GM12878 (cell line): ENCODE measurements at regions not wholly inside any gene's neighbourhood (a gene's known extent, or its start where the extent isn't known, plus 50 kb on each side); places are given as distances from the start of the nearest gene placed in this dataset.

Experiments used
- ATAC-seq: fragments of 200-7000 bp; cut with Tn5 transposase; 3 replicates; pipeline ENCODE4 v1.9.1; 2020; ENCODE audit warnings: mild to moderate bottlenecking, moderate library complexity
- BruUV-seq: library from RNA; stranded (reverse); fragments of 400-500 nt; replicated peaks from 2 replicates; lab custom pipeline; 2021; lab: Mats Ljungman, UMichigan
- CTCF ChIA-PET: fragments of 300-600 bp; sonication (Branson Sonifier 250); formaldehyde crosslinking; extraction: SDS; loops from one replicate; lab custom pipeline; 2021; ENCODE audit warnings: inconsistent platforms; lab: Yijun Ruan, JAX
- POLR2A ChIA-PET: fragments of 350-600 bp; formaldehyde crosslinking; extraction: SDS; loops from one replicate; lab custom pipeline; 2021; ENCODE audit warnings: inconsistent platforms; lab: Charles Lee
- RAD21 ChIA-PET: fragments of 300-600 bp; sonication (Branson Sonifier 250); formaldehyde crosslinking; loops from one replicate; lab custom pipeline; 2023; ENCODE audit warnings: antibody characterized with exemption; ENCODE audit not compliant: unreplicated experiment; lab: Charles Lee
- SMC1A ChIA-PET: fragments of 300-600 bp; sonication (Branson Sonifier 250); formaldehyde crosslinking; loops from one replicate; lab custom pipeline; 2023; ENCODE audit not compliant: unreplicated experiment, uncharacterized antibody; lab: Charles Lee
- DNase-seq: peaks from one replicate; pipeline ENCODE4 v3.0.0-alpha.2; 2011; ENCODE audit warnings: low read depth, low spot score
- FAIRE-seq: peaks from 3 replicates; lab custom pipeline; 2011; peaks lifted over from hg19 to GRCh38; lab: Jason Lieb, UNC
- H2AFZ ChIP-seq: 2 replicates; pipeline ENCODE4 v1.6.0; 2011; ENCODE audit warnings: low read depth, low read length, control low read depth; ENCODE audit not compliant: control insufficient read depth
- H3K27ac ChIP-seq: 2 replicates; pipeline ENCODE4 v1.5.1; 2011; ENCODE audit warnings: control low read depth; ENCODE audit not compliant: control insufficient read depth, insufficient read depth
- H3K27me3 ChIP-seq, 2 experiments: replicated peaks in 1 of 2; 2 replicates each; pipeline versions ENCODE4 v1.6.0 to v1.6.1; 2011; ENCODE audit warnings: low read length in 1 of 2; ENCODE audit not compliant: control insufficient read depth in 2 of 2, insufficient read depth in 2 of 2
- H3K36me3 ChIP-seq, 2 experiments: 2 replicates each; pipeline ENCODE4 v1.5.1; 2011; ENCODE audit warnings: low read length in 1 of 2; ENCODE audit not compliant: control insufficient read depth in 2 of 2, insufficient read depth in 2 of 2
- H3K4me1 ChIP-seq: 2 replicates; pipeline ENCODE4 v1.6.1; 2011; ENCODE audit warnings: mild to moderate bottlenecking, low read length, moderate library complexity, mixed read lengths; ENCODE audit not compliant: control insufficient read depth, insufficient read depth
- H3K4me2 ChIP-seq: 2 replicates; pipeline ENCODE4 v1.6.0; 2011; ENCODE audit warnings: control low read depth; ENCODE audit not compliant: control insufficient read depth, insufficient read depth
- H3K4me3 ChIP-seq: fragments of 200-600 bp; sonication (generic); 2 replicates; pipeline ENCODE4 v1.5.1; 2016
- H3K79me2 ChIP-seq: 2 replicates; pipeline ENCODE4 v1.6.0; 2011; ENCODE audit warnings: low read length; ENCODE audit not compliant: control insufficient read depth, insufficient read depth
- H3K9ac ChIP-seq: 2 replicates; pipeline ENCODE4 v1.8.0; 2011; ENCODE audit warnings: low read length, control low read depth, mixed read lengths; ENCODE audit not compliant: control insufficient read depth, insufficient read depth
- H3K9me3 ChIP-seq: replicated peaks from 3 replicates; pipeline ENCODE4 v1.5.1; 2011; ENCODE audit warnings: mild to moderate bottlenecking, low read length; ENCODE audit not compliant: control insufficient read depth, insufficient read depth
- H4K20me1 ChIP-seq: 2 replicates; pipeline ENCODE4 v1.6.0; 2011; ENCODE audit not compliant: control insufficient read depth, insufficient read depth
- CBX3 ChIP-seq: fragments of 200-600 bp; sonication (generic); IDR thresholded peaks from 2 replicates; pipeline ENCODE4 v1.6.1; 2016; ENCODE audit warnings: low read depth, borderline replicate concordance
- EP300 ChIP-seq, 2 experiments: fragments of 150-350 bp in 1 of 2; IDR thresholded peaks; 2 replicates each; pipeline ENCODE4 v1.6.1; 2011 to 2012; ENCODE audit warnings: low read depth in 2 of 2, low read length in 2 of 2, borderline replicate concordance in 1 of 2, improper control_type of control experiment in 1 of 2, inconsistent platforms in 1 of 2; ENCODE audit not compliant: control insufficient read depth in 1 of 2
- GABPA ChIP-seq: IDR thresholded peaks from 2 replicates; pipeline ENCODE4 v1.6.1; 2014; ENCODE audit warnings: antibody characterized with exemption, low read depth, mild to moderate bottlenecking, inconsistent platforms
- MXI1 ChIP-seq: fragments of 150-350 bp; IDR thresholded peaks from 2 replicates; pipeline ENCODE4 v1.6.1; 2011; ENCODE audit warnings: low read depth, mild to moderate bottlenecking, inconsistent platforms, low read length, improper control_type of control experiment
- PRDM15 ChIP-seq: fragments of 450-650 bp; formaldehyde crosslinking; IDR thresholded peaks from 2 replicates; pipeline ENCODE4 v1.4.0; 2020; ENCODE audit warnings: mild to moderate bottlenecking, moderate library complexity
- SPI1 ChIP-seq: IDR thresholded peaks from 2 replicates; pipeline ENCODE4 v1.6.1; 2011; ENCODE audit warnings: low read depth, mild to moderate bottlenecking, low read length, moderate library complexity, borderline replicate concordance; ENCODE audit not compliant: insufficient read depth
- WRNIP1 ChIP-seq: IDR thresholded peaks from 2 replicates; pipeline ENCODE4 v1.6.1; 2011; ENCODE audit warnings: low read depth, low read length, improper control_type of control experiment, borderline replicate concordance
- ZNF274 ChIP-seq: IDR thresholded peaks from one replicate; pipeline ENCODE4 v1.8.0; 2011; ENCODE audit not compliant: insufficient read length, insufficient read depth
- WGBS: methylation state at CpG from one replicate; pipeline ENCODE4 v1.1.6; 2016; ENCODE audit warnings: low lambda C conversion rate; ENCODE audit not compliant: insufficient replicate concordance, insufficient coverage; ENCODE audit errors: missing lambda C conversion rate; 5-methylcytosine and 5-hydroxymethylcytosine counted together
- in situ Hi-C: fragments of 300-500 bp; cut with MboI; formaldehyde crosslinking; loops from 9 replicates; pipeline ENCODE4 v1.14.3; 2018; ENCODE audit warnings: mixed read lengths
- intact Hi-C: fragments of 100-400 bp; cut with micrococcal nuclease; formaldehyde crosslinking; loops from one replicate; pipeline ENCODE4 v1.14.2; 2022; ENCODE audit not compliant: unreplicated experiment
- TF ChIP-seq, protein P1 (sequence below): IDR thresholded peaks from 2 replicates; pipeline ENCODE4 v1.6.1; 2012; ENCODE audit warnings: improper control_type of control experiment, low read depth, low read length; ENCODE audit not compliant: insufficient replicate concordance

GRCh38 chr4:110396963-110397362, 79.0 kb upstream of the ENPEP start:
- FAIRE-seq, result no peak
- no peaks in the 10 kb centered on the region for H4K20me1 ChIP-seq
- ChIA-PET CTCF (no interaction called here), POLR2A (no interaction called here), RAD21 (no interaction called here), SMC1A (no interaction called here)
- no peaks in the 10 kb centered on the region for H3K9me3 ChIP-seq
- 61% methylated on average over 2 of the region's 2 CpGs for WGBS
- H3K36me3 ChIP-seq, result no peaks in the 10 kb centered on the region
- H3K4me1 ChIP-seq, result no peaks in the 10 kb centered on the region
- no peak overlapping the region for H3K4me3 ChIP-seq
- H3K9ac ChIP-seq, result no peak overlapping the region
- H3K4me2 ChIP-seq, result no peak overlapping the region
- H2AFZ ChIP-seq, result no peak overlapping the region
- intact Hi-C loops, result no loop called here
- in situ Hi-C loops, result no loop called here
- H3K27me3 ChIP-seq, result no peaks in the 10 kb centered on the region
- H3K79me2 ChIP-seq, result no peaks in the 10 kb centered on the region
- no TSS peak for BruUV-seq
- H3K27ac ChIP-seq, result no peak overlapping the region
- DNase-seq, result no peak
- no peak for TF ChIP-seq CBX3
- no peak for ATAC-seq

DNA sequence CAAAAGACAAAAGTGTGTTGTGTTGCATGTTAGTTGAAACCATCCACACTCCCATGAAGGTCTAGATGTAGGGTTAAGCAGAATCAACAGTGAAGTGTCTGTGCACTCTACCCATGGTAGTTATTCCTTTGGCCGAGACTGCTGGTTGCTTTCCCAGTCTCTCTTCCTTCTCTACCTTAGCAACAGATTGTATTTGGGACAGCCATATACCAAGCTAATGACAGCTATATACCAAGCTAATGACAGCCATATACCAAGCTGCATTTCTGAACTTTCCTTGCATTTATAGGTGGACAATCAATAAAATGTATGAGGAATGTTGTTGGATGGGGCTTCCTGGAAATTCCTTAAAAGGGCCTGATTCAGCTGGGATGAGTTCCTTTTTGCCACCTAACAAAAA, 80.5 kb upstream of the ENPEP start:
- Histone ChIP-seq H3K27me3 (no peaks in the 10 kb centered on the region), H3K4me2 (no peak overlapping the region), H3K9me3 (no peaks in the 10 kb centered on the region), H3K4me3 (no peak overlapping the region), H3K36me3 (no peaks in the 10 kb centered on the region), H3K4me1 (no peaks in the 10 kb centered on the region), H3K9ac (no peak overlapping the region), H4K20me1 (no peaks in the 10 kb centered on the region), H3K27ac (no peak overlapping the region), H2AFZ (no peak overlapping the region), H3K79me2 (no peaks in the 10 kb centered on the region)
- RAD21 ChIA-PET, result no interaction called here
- FAIRE-seq (no peak), ATAC-seq (no peak), DNase-seq (no peak)
- in situ Hi-C loops (no loop called here), intact Hi-C loops (no loop called here)
- CTCF ChIA-PET, result no interaction called here
- POLR2A ChIA-PET, result no interaction called here
- 86% methylated on average over 1 of the region's 1 CpG for WGBS
- no TSS peak for BruUV-seq
- SMC1A ChIA-PET, result no interaction called here
- no peak for TF ChIP-seq EP300 (IDR thresholded peaks at IDR 0.05; ENCODE audit: borderline replicate concordance in 1 of 2, control insufficient read depth in 1 of 2, low read depth in 2 of 2, low read length in 2 of 2)
- no peak for TF ChIP-seq GABPA
- TF ChIP-seq, protein P1, sequence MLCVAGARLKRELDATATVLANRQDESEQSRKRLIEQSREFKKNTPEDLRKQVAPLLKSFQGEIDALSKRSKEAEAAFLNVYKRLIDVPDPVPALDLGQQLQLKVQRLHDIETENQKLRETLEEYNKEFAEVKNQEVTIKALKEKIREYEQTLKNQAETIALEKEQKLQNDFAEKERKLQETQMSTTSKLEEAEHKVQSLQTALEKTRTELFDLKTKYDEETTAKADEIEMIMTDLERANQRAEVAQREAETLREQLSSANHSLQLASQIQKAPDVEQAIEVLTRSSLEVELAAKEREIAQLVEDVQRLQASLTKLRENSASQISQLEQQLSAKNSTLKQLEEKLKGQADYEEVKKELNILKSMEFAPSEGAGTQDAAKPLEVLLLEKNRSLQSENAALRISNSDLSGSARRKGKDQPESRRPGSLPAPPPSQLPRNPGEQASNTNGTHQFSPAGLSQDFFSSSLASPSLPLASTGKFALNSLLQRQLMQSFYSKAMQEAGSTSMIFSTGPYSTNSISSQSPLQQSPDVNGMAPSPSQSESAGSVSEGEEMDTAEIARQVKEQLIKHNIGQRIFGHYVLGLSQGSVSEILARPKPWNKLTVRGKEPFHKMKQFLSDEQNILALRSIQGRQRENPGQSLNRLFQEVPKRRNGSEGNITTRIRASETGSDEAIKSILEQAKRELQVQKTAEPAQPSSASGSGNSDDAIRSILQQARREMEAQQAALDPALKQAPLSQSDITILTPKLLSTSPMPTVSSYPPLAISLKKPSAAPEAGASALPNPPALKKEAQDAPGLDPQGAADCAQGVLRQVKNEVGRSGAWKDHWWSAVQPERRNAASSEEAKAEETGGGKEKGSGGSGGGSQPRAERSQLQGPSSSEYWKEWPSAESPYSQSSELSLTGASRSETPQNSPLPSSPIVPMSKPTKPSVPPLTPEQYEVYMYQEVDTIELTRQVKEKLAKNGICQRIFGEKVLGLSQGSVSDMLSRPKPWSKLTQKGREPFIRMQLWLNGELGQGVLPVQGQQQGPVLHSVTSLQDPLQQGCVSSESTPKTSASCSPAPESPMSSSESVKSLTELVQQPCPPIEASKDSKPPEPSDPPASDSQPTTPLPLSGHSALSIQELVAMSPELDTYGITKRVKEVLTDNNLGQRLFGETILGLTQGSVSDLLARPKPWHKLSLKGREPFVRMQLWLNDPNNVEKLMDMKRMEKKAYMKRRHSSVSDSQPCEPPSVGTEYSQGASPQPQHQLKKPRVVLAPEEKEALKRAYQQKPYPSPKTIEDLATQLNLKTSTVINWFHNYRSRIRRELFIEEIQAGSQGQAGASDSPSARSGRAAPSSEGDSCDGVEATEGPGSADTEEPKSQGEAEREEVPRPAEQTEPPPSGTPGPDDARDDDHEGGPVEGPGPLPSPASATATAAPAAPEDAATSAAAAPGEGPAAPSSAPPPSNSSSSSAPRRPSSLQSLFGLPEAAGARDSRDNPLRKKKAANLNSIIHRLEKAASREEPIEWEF, result no peak
- no peak for TF ChIP-seq PRDM15 (CRISPR knock-in tag)
- no peak for TF ChIP-seq MXI1
- no peak for TF ChIP-seq SPI1
- TF ChIP-seq ZNF274, result no peak
- no peak for TF ChIP-seq WRNIP1
